ENCODE measurements at regions not wholly inside any gene's neighbourhood (a gene's known extent, or its start where the extent isn't known, plus 50 kb on each side); places are given as distances from the start of the nearest gene placed in this dataset.

DNA sequence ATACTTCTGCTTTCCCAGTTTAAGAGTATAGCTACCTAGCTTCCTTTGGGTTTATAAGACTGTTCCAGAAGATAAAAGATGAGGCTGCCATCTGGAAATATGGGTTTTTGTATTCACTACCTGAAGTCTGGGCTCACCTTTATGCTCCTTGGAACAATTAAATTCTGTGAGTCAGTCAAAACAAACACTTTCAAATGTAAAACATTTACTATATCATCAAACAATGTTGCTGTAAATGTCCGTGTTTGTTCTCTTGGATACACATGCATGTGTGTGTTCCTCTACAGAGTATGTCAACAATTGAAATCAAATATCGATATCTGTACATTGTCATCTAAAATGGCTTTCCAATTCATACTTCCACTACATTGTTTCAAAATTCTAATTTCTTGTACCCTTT, 525.6 kb downstream of the MDFIC start:
- TF ChIP-seq, protein P1, sequence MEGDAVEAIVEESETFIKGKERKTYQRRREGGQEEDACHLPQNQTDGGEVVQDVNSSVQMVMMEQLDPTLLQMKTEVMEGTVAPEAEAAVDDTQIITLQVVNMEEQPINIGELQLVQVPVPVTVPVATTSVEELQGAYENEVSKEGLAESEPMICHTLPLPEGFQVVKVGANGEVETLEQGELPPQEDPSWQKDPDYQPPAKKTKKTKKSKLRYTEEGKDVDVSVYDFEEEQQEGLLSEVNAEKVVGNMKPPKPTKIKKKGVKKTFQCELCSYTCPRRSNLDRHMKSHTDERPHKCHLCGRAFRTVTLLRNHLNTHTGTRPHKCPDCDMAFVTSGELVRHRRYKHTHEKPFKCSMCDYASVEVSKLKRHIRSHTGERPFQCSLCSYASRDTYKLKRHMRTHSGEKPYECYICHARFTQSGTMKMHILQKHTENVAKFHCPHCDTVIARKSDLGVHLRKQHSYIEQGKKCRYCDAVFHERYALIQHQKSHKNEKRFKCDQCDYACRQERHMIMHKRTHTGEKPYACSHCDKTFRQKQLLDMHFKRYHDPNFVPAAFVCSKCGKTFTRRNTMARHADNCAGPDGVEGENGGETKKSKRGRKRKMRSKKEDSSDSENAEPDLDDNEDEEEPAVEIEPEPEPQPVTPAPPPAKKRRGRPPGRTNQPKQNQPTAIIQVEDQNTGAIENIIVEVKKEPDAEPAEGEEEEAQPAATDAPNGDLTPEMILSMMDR (IDR thresholded peaks at IDR 0.05) = no peak
- intact Hi-C loops (cut with micrococcal nuclease) = loop anchor here (5.0 kb wide), 1 partner anchor 90 kb away; no protein-coding TSS in a partner anchor
- Histone ChIP-seq H3K4me1 (ENCODE audit: control insufficient read depth, insufficient read depth, low read length) (no peaks in the 10 kb centered on the region), H3K36me3 (ENCODE audit: control insufficient read depth, insufficient read depth, low read length) (no peaks in the 10 kb centered on the region), H3K27me3 (ENCODE audit: control insufficient read depth, insufficient read depth, low read length) (no peaks in the 10 kb centered on the region), H3K4me3 (ENCODE audit: low read length) (no peak overlapping the region), H3K9me3 (ENCODE audit: control insufficient read depth, insufficient read depth, low read length) (no peaks in the 10 kb centered on the region), H3K27ac (ENCODE audit: low read length) (no peak overlapping the region)
- no peaks in the 10 kb centered on the region for H3K9me3 Mint-ChIP-seq
- DNase-seq (no peak), ATAC-seq (no peak)
- H3K27ac Mint-ChIP-seq = no peak overlapping the region
- peaks cover 6 to 9% of the 10 kb centered on the region in 2 donors for H3K27me3 Mint-ChIP-seq (ENCODE audit: low read depth in 2 of 2)
- no peaks in the 10 kb centered on the region for H3K36me3 Mint-ChIP-seq
- H3K4me1 Mint-ChIP-seq = peaks cover 0 to 5% of the 10 kb centered on the region in 2 donors
- H3K4me3 Mint-ChIP-seq = no peak overlapping the region
- whole genome bisulfite sequencing (ENCODE audit: insufficient coverage) = 97% methylated on average over 2 of the region's 2 CpGs

GRCh38 chr7:115441033-115441432, 519.1 kb downstream of the MDFIC start:
- no peak overlapping the region for H3K27ac ChIP-seq (ENCODE audit: low read length)
- H3K9me3 Mint-ChIP-seq = no peaks in the 10 kb centered on the region
- ATAC-seq (no peak), DNase-seq (no peak)
- no peak overlapping the region for H3K27ac Mint-ChIP-seq
- peaks cover 0 to 13% of the 10 kb centered on the region in 2 donors for H3K27me3 Mint-ChIP-seq (ENCODE audit: low read depth in 2 of 2)
- H3K9me3 ChIP-seq (ENCODE audit: control insufficient read depth, insufficient read depth, low read length) = no peaks in the 10 kb centered on the region
- TF ChIP-seq, protein P1 (IDR thresholded peaks at IDR 0.05) = no peak
- H3K4me3 ChIP-seq (ENCODE audit: low read length) = no peak overlapping the region
- WGBS (ENCODE audit: insufficient coverage) = 100% methylated on average over 1 of the region's 1 CpG
- no peaks in the 10 kb centered on the region for H3K36me3 ChIP-seq (ENCODE audit: control insufficient read depth, insufficient read depth, low read length)
- no peaks in the 10 kb centered on the region for H3K27me3 ChIP-seq (ENCODE audit: control insufficient read depth, insufficient read depth, low read length)
- intact Hi-C loops (cut with micrococcal nuclease) = no loop called here
- no peaks in the 10 kb centered on the region for H3K4me1 Mint-ChIP-seq
- H3K36me3 Mint-ChIP-seq = no peaks in the 10 kb centered on the region
- no peak overlapping the region for H3K4me3 Mint-ChIP-seq
- H3K4me1 ChIP-seq (ENCODE audit: control insufficient read depth, insufficient read depth, low read length) = no peaks in the 10 kb centered on the region

GRCh38 chr7:115435178-115435577, 513.3 kb downstream of the MDFIC start:
- TF ChIP-seq, protein P1 (IDR thresholded peaks at IDR 0.05) = no peak
- Histone ChIP-seq H3K27ac (ENCODE audit: low read length) (no peak overlapping the region), H3K4me3 (ENCODE audit: low read length) (no peak overlapping the region), H3K4me1 (ENCODE audit: control insufficient read depth, insufficient read depth, low read length) (no peaks in the 10 kb centered on the region), H3K27me3 (ENCODE audit: control insufficient read depth, insufficient read depth, low read length) (peaks cover 2% of the 10 kb centered on the region), H3K36me3 (ENCODE audit: control insufficient read depth, insufficient read depth, low read length) (no peaks in the 10 kb centered on the region), H3K9me3 (ENCODE audit: control insufficient read depth, insufficient read depth, low read length) (no peaks in the 10 kb centered on the region)
- no peak overlapping the region for H3K27ac Mint-ChIP-seq
- no peak for DNase-seq
- intact Hi-C loops (cut with micrococcal nuclease) = no loop called here
- no peak overlapping the region for H3K4me3 Mint-ChIP-seq
- ATAC-seq = no peak
- WGBS (ENCODE audit: insufficient coverage) = 60% methylated on average over 1 of the region's 1 CpG
- H3K9me3 Mint-ChIP-seq = peaks cover 0 to under 1% of the 10 kb centered on the region in 2 donors
- no peaks in the 10 kb centered on the region for H3K4me1 Mint-ChIP-seq
- H3K27me3 Mint-ChIP-seq (ENCODE audit: low read depth in 2 of 2) = peaks cover 0 to 6% of the 10 kb centered on the region in 2 donors
- no peaks in the 10 kb centered on the region for H3K36me3 Mint-ChIP-seq

GRCh38 chr7:115429918-115430317, 508.0 kb downstream of the MDFIC start:
- no peak overlapping the region for H3K27ac Mint-ChIP-seq
- no peaks in the 10 kb centered on the region for H3K27me3 ChIP-seq (ENCODE audit: control insufficient read depth, insufficient read depth, low read length)
- ATAC-seq = no peak

More at GRCh38 chr7:115429918-115430317, 508.0 kb downstream of the MDFIC start:
- TF ChIP-seq, protein P1 (IDR thresholded peaks at IDR 0.05) = no peak
- no peaks in the 10 kb centered on the region for H3K4me1 Mint-ChIP-seq
- no peak overlapping the region for H3K4me3 Mint-ChIP-seq
- intact Hi-C loops (cut with micrococcal nuclease) = no loop called here
- H3K4me1 ChIP-seq (ENCODE audit: control insufficient read depth, insufficient read depth, low read length) = no peaks in the 10 kb centered on the region
- no peaks in the 10 kb centered on the region for H3K9me3 ChIP-seq (ENCODE audit: control insufficient read depth, insufficient read depth, low read length)
- no peaks in the 10 kb centered on the region for H3K36me3 Mint-ChIP-seq
- 96% methylated on average over 2 of the region's 3 CpGs for WGBS (ENCODE audit: insufficient coverage)
- no peak overlapping the region for H3K4me3 ChIP-seq (ENCODE audit: low read length)
- H3K36me3 ChIP-seq (ENCODE audit: control insufficient read depth, insufficient read depth, low read length) = no peaks in the 10 kb centered on the region
- H3K27ac ChIP-seq (ENCODE audit: low read length) = no peak overlapping the region
- H3K27me3 Mint-ChIP-seq (ENCODE audit: low read depth in 2 of 2) = peaks cover 0 to 3% of the 10 kb centered on the region in 2 donors
- H3K9me3 Mint-ChIP-seq = peaks cover 0 to 2% of the 10 kb centered on the region in 2 donors
- no peak for DNase-seq

Measured in natural killer cell (primary cell).